GM18511 (cell line): ENCODE measurements at regions not wholly inside any gene's neighbourhood (a gene's known extent, or its start where the extent isn't known, plus 50 kb on each side); places are given as distances from the start of the nearest gene placed in this dataset.

Source experiments
- ATAC-seq: cut with Tn5 transposase; IDR thresholded peaks from one replicate; pipeline ENCODE4 v1.9.1; 2021; ENCODE audit warnings: mild to moderate bottlenecking, moderate library complexity; ENCODE audit not compliant: unreplicated experiment

- ATAC-seq, result no peak
Observed at GRCh38 chr13:44271031-44271455, 102.6 kb upstream of the SERP2 start.

- no peak for ATAC-seq
Observed at GRCh38 chr13:44271473-44271872, 102.2 kb upstream of the SERP2 start.

- no peak for ATAC-seq
Observed at GRCh38 chr13:44271915-44272341, 101.7 kb upstream of the SERP2 start.

GRCh38 chr13:44272692-44273091 is 100.9 kb upstream of the SERP2 start:
- no peak for ATAC-seq

- ATAC-seq, result no peak
Observed at GRCh38 chr13:44273216-44273615, 100.4 kb upstream of the SERP2 start.

- ATAC-seq, result peak; percentile 96
Observed at GRCh38 chr13:44273991-44274770, 99.4 kb upstream of the SERP2 start.

GRCh38 chr13:44274771-44275205 is 98.8 kb upstream of the SERP2 start:
- peak; percentile 6 for ATAC-seq

- no peak for ATAC-seq
Observed at GRCh38 chr13:44275381-44275780, 98.2 kb upstream of the SERP2 start.

- no peak for ATAC-seq
Observed at GRCh38 chr13:44276061-44276460, 97.6 kb upstream of the SERP2 start.

- no peak for ATAC-seq
Observed at GRCh38 chr13:44277459-44277858, 96.2 kb upstream of the SERP2 start.

GRCh38 chr13:44278166-44278565 is 95.5 kb upstream of the SERP2 start:
- no peak for ATAC-seq

GRCh38 chr13:44280456-44280855 is 93.2 kb upstream of the SERP2 start:
- ATAC-seq, result no peak

- no peak for ATAC-seq
Observed at GRCh38 chr13:44281252-44282000, 92.2 kb upstream of the SERP2 start.

GRCh38 chr13:44283600-44283999 is 90.0 kb upstream of the SERP2 start:
- ATAC-seq, result no peak

GRCh38 chr13:44287958-44288357 is 85.7 kb upstream of the SERP2 start:
- ATAC-seq, result no peak

- ATAC-seq, result no peak
Observed at GRCh38 chr13:44292545-44292944, 81.1 kb upstream of the SERP2 start.

GRCh38 chr13:44293374-44293773 is 80.2 kb upstream of the SERP2 start:
- no peak for ATAC-seq

GRCh38 chr13:44293908-44294735 is 79.5 kb upstream of the SERP2 start:
- no peak for ATAC-seq

GRCh38 chr13:44294876-44295275 is 78.7 kb upstream of the SERP2 start:
- ATAC-seq, result no peak

- no peak for ATAC-seq
Observed at GRCh38 chr13:44296856-44297255, 76.8 kb upstream of the SERP2 start.

- ATAC-seq, result no peak
Observed at GRCh38 chr13:44298314-44298713, 75.3 kb upstream of the SERP2 start.
